HT1080 (cell line): ENCODE measurements at regions not wholly inside any gene's neighbourhood (a gene's known extent, or its start where the extent isn't known, plus 50 kb on each side); places are given as distances from the start of the nearest gene placed in this dataset.

Experiments
- DNase-seq: peaks from one replicate; pipeline ENCODE4 v3.0.0-alpha.2; 2015; ENCODE audit warnings: low read depth

- DNase-seq = no peak
These were observed 84.4 kb upstream of the SYPL1 start for GRCh38 chr7:106196460-106197021.

- DNase-seq = no peak
These were observed 81.5 kb upstream of the SYPL1 start for GRCh38 chr7:106193661-106194060.

- no peak for DNase-seq
These were observed 78.6 kb upstream of the SYPL1 start for GRCh38 chr7:106190589-106191330.

- peak; percentile 63 for DNase-seq
These were observed 75.7 kb upstream of the SYPL1 start for GRCh38 chr7:106187613-106188350.

- no peak for DNase-seq
These were observed 73.6 kb upstream of the SYPL1 start for GRCh38 chr7:106185719-106186118.

- no peak for DNase-seq
These were observed 71.8 kb upstream of the SYPL1 start for GRCh38 chr7:106183952-106184351.

GRCh38 chr7:106182904-106183303, 70.8 kb upstream of the SYPL1 start:
- DNase-seq = no peak

GRCh38 chr7:106181658-106182265, 69.7 kb upstream of the SYPL1 start:
- DNase-seq = no peak

GRCh38 chr7:106180721-106181120, 68.6 kb upstream of the SYPL1 start:
- no peak for DNase-seq

GRCh38 chr7:106179256-106179655, 67.1 kb upstream of the SYPL1 start:
- DNase-seq = no peak

- peak; percentile 50 for DNase-seq
These were observed 66.6 kb upstream of the SYPL1 start for GRCh38 chr7:106178593-106179134.

GRCh38 chr7:106177738-106178592, 65.9 kb upstream of the SYPL1 start:
- no peak for DNase-seq

- DNase-seq = no peak
These were observed 65.2 kb upstream of the SYPL1 start for GRCh38 chr7:106177300-106177690.

- peak; percentile 72 for DNase-seq
These were observed 64.5 kb upstream of the SYPL1 start for GRCh38 chr7:106176414-106177299.

GRCh38 chr7:106175507-106175906, 63.4 kb upstream of the SYPL1 start:
- no peak for DNase-seq

GRCh38 chr7:106170651-106171050, 58.5 kb upstream of the SYPL1 start:
- DNase-seq = no peak

GRCh38 chr7:106169821-106170610, 57.9 kb upstream of the SYPL1 start:
- DNase-seq = no peak

- no peak for DNase-seq
These were observed 55.5 kb upstream of the SYPL1 start for GRCh38 chr7:106167439-106168136.
